ENCODE measurements at regions not wholly inside any gene's neighbourhood (a gene's known extent, or its start where the extent isn't known, plus 50 kb on each side); places are given as distances from the start of the nearest gene placed in this dataset.
"Not testable (repeated sequence)": the region's sequence is repeated elsewhere in the genome, so short reads cannot be mapped to it uniquely, and the experiment has no call there.

GRCh38 chr5:51096859-51097258, 286.4 kb upstream of the ISL1 start:
- H3K36me3 Mint-ChIP-seq (ENCODE audit: low read depth): no peaks in the 10 kb centered on the region
- intact Hi-C loops (cut with micrococcal nuclease): no loop called here
- no peaks in the 10 kb centered on the region for H3K27me3 Mint-ChIP-seq (ENCODE audit: insufficient read depth)
- no peak for DNase-seq (ENCODE audit: low spot score)
- no peak overlapping the region for H3K27ac Mint-ChIP-seq
- no peak overlapping the region for H3K4me3 Mint-ChIP-seq
- H3K9me3 Mint-ChIP-seq: peaks cover 5% of the 10 kb centered on the region
- H3K4me1 Mint-ChIP-seq (ENCODE audit: low read depth): no peaks in the 10 kb centered on the region

GRCh38 chr5:51099173-51099853, 283.9 kb upstream of the ISL1 start:
- intact Hi-C loops (cut with micrococcal nuclease): no loop called here
- no peaks in the 10 kb centered on the region for H3K36me3 Mint-ChIP-seq (ENCODE audit: low read depth)
- H3K9me3 Mint-ChIP-seq: peaks cover 5% of the 10 kb centered on the region
- H3K4me1 Mint-ChIP-seq (ENCODE audit: low read depth): no peaks in the 10 kb centered on the region
- H3K4me3 Mint-ChIP-seq: no peak overlapping the region
- H3K27me3 Mint-ChIP-seq (ENCODE audit: insufficient read depth): no peaks in the 10 kb centered on the region
- DNase-seq (ENCODE audit: low spot score): no peak
- no peak overlapping the region for H3K27ac Mint-ChIP-seq

- Mint-ChIP-seq H3K36me3 (ENCODE audit: low read depth) (no peaks in the 10 kb centered on the region), H3K4me3 (no peak overlapping the region), H3K27ac (no peak overlapping the region), H3K9me3 (peaks cover 5% of the 10 kb centered on the region), H3K27me3 (ENCODE audit: insufficient read depth) (no peaks in the 10 kb centered on the region), H3K4me1 (ENCODE audit: low read depth) (no peaks in the 10 kb centered on the region)
- intact Hi-C loops (cut with micrococcal nuclease): no loop called here
- DNase-seq (ENCODE audit: low spot score): no peak
Measured at GRCh38 chr5:51104556-51104955, 278.7 kb upstream of the ISL1 start.

GRCh38 chr5:51109786-51110410, 273.4 kb upstream of the ISL1 start:
- H3K27ac Mint-ChIP-seq: no peak overlapping the region
- no peaks in the 10 kb centered on the region for H3K27me3 Mint-ChIP-seq (ENCODE audit: insufficient read depth)
- H3K4me3 Mint-ChIP-seq: no peak overlapping the region
- no peaks in the 10 kb centered on the region for H3K36me3 Mint-ChIP-seq (ENCODE audit: low read depth)
- no peak for DNase-seq (ENCODE audit: low spot score)
- no peaks in the 10 kb centered on the region for H3K4me1 Mint-ChIP-seq (ENCODE audit: low read depth)
- intact Hi-C loops (cut with micrococcal nuclease): no loop called here
- H3K9me3 Mint-ChIP-seq: no peaks in the 10 kb centered on the region

GRCh38 chr5:51131266-51131665, 252.0 kb upstream of the ISL1 start:
- Mint-ChIP-seq H3K9me3 (peaks cover 15% of the 10 kb centered on the region), H3K4me1 (ENCODE audit: low read depth) (no peaks in the 10 kb centered on the region), H3K36me3 (ENCODE audit: low read depth) (no peaks in the 10 kb centered on the region), H3K27me3 (ENCODE audit: insufficient read depth) (no peaks in the 10 kb centered on the region), H3K27ac (no peak overlapping the region), H3K4me3 (no peak overlapping the region)
- DNase-seq (ENCODE audit: low spot score): no peak
- intact Hi-C loops (cut with micrococcal nuclease): no loop called here

GRCh38 chr5:51138164-51138563, 245.1 kb upstream of the ISL1 start:
- intact Hi-C loops (cut with micrococcal nuclease): no loop called here
- Mint-ChIP-seq H3K36me3 (ENCODE audit: low read depth) (no peaks in the 10 kb centered on the region), H3K27ac (no peak overlapping the region), H3K27me3 (ENCODE audit: insufficient read depth) (no peaks in the 10 kb centered on the region), H3K9me3 (peaks cover 12% of the 10 kb centered on the region), H3K4me1 (ENCODE audit: low read depth) (no peaks in the 10 kb centered on the region), H3K4me3 (no peak overlapping the region)
- DNase-seq (ENCODE audit: low spot score): no peak

- Mint-ChIP-seq H3K9me3 (peaks cover 22% of the 10 kb centered on the region), H3K36me3 (ENCODE audit: low read depth) (no peaks in the 10 kb centered on the region), H3K27ac (no peak overlapping the region), H3K27me3 (ENCODE audit: insufficient read depth) (no peaks in the 10 kb centered on the region), H3K4me3 (no peak overlapping the region), H3K4me1 (ENCODE audit: low read depth) (no peaks in the 10 kb centered on the region)
- intact Hi-C loops (cut with micrococcal nuclease): no loop called here
- no peak for DNase-seq (ENCODE audit: low spot score)
Measured at GRCh38 chr5:51148437-51148836, 234.8 kb upstream of the ISL1 start.

- no peak for DNase-seq (ENCODE audit: low spot score)
- Mint-ChIP-seq H3K27ac (no peak overlapping the region), H3K4me1 (ENCODE audit: low read depth) (no peaks in the 10 kb centered on the region), H3K4me3 (no peak overlapping the region), H3K36me3 (ENCODE audit: low read depth) (no peaks in the 10 kb centered on the region), H3K9me3 (peaks cover 12% of the 10 kb centered on the region), H3K27me3 (ENCODE audit: insufficient read depth) (no peaks in the 10 kb centered on the region)
- intact Hi-C loops (cut with micrococcal nuclease): no loop called here
Measured at GRCh38 chr5:51156222-51156621, 227.0 kb upstream of the ISL1 start.

- H3K4me3 Mint-ChIP-seq: no peak overlapping the region
Measured at GRCh38 chr5:51156838-51157237, 226.4 kb upstream of the ISL1 start.

GRCh38 chr5:51159164-51159563, 224.1 kb upstream of the ISL1 start:
- Mint-ChIP-seq H3K4me1 (ENCODE audit: low read depth) (no peaks in the 10 kb centered on the region), H3K36me3 (ENCODE audit: low read depth) (no peaks in the 10 kb centered on the region)

More at GRCh38 chr5:51156838-51157237, 226.4 kb upstream of the ISL1 start:
- intact Hi-C loops (cut with micrococcal nuclease): no loop called here
- DNase-seq (ENCODE audit: low spot score): no peak
- no peak overlapping the region for H3K27ac Mint-ChIP-seq
- peaks cover 12% of the 10 kb centered on the region for H3K9me3 Mint-ChIP-seq
- H3K36me3 Mint-ChIP-seq (ENCODE audit: low read depth): no peaks in the 10 kb centered on the region
- no peaks in the 10 kb centered on the region for H3K27me3 Mint-ChIP-seq (ENCODE audit: insufficient read depth)
- no peaks in the 10 kb centered on the region for H3K4me1 Mint-ChIP-seq (ENCODE audit: low read depth)

GRCh38 chr5:51159606-51160005, 223.6 kb upstream of the ISL1 start:
- no peaks in the 10 kb centered on the region for H3K27me3 Mint-ChIP-seq (ENCODE audit: insufficient read depth)
- DNase-seq (ENCODE audit: low spot score): no peak
- intact Hi-C loops (cut with micrococcal nuclease): no loop called here
- no peak overlapping the region for H3K4me3 Mint-ChIP-seq
- no peak overlapping the region for H3K27ac Mint-ChIP-seq
- H3K36me3 Mint-ChIP-seq (ENCODE audit: low read depth): no peaks in the 10 kb centered on the region
- H3K9me3 Mint-ChIP-seq: peaks cover 26% of the 10 kb centered on the region
- H3K4me1 Mint-ChIP-seq (ENCODE audit: low read depth): no peaks in the 10 kb centered on the region

More at GRCh38 chr5:51159164-51159563, 224.1 kb upstream of the ISL1 start:
- H3K27me3 Mint-ChIP-seq (ENCODE audit: insufficient read depth): no peaks in the 10 kb centered on the region
- no peak overlapping the region for H3K27ac Mint-ChIP-seq
- DNase-seq (ENCODE audit: low spot score): no peak
- no peak overlapping the region for H3K4me3 Mint-ChIP-seq
- intact Hi-C loops (cut with micrococcal nuclease): no loop called here
- peaks cover 26% of the 10 kb centered on the region for H3K9me3 Mint-ChIP-seq

- intact Hi-C loops (cut with micrococcal nuclease): no loop called here
- Mint-ChIP-seq H3K36me3 (ENCODE audit: low read depth) (no peaks in the 10 kb centered on the region), H3K27ac (no peak overlapping the region), H3K4me1 (ENCODE audit: low read depth) (no peaks in the 10 kb centered on the region), H3K9me3 (peaks cover 23% of the 10 kb centered on the region), H3K27me3 (ENCODE audit: insufficient read depth) (no peaks in the 10 kb centered on the region), H3K4me3 (no peak overlapping the region)
- DNase-seq (ENCODE audit: low spot score): no peak
Measured at GRCh38 chr5:51162245-51162644, 221.0 kb upstream of the ISL1 start.

- H3K9me3 Mint-ChIP-seq: peaks cover 19% of the 10 kb centered on the region
- H3K4me1 Mint-ChIP-seq (ENCODE audit: low read depth); DNase-seq (ENCODE audit: low spot score); intact Hi-C loops (cut with micrococcal nuclease); H3K27me3 Mint-ChIP-seq (ENCODE audit: insufficient read depth); H3K4me3 Mint-ChIP-seq; H3K36me3 Mint-ChIP-seq (ENCODE audit: low read depth); H3K27ac Mint-ChIP-seq: not testable (repeated sequence)
Measured at GRCh38 chr5:51165621-51166020, 217.6 kb upstream of the ISL1 start.
